GM12878 (cell line): ENCODE measurements at regions not wholly inside any gene's neighbourhood (a gene's known extent, or its start where the extent isn't known, plus 50 kb on each side); places are given as distances from the start of the nearest gene placed in this dataset.

Experiments used
- ATAC-seq: fragments of 200-7000 bp; cut with Tn5 transposase; 3 replicates; pipeline ENCODE4 v1.9.1; 2020; ENCODE audit warnings: mild to moderate bottlenecking, moderate library complexity
- BruUV-seq: library from RNA; stranded (reverse); fragments of 400-500 nt; replicated peaks from 2 replicates; lab custom pipeline; 2021; lab: Mats Ljungman, UMichigan
- CTCF ChIA-PET: fragments of 300-600 bp; sonication (Branson Sonifier 250); formaldehyde crosslinking; extraction: SDS; loops from one replicate; lab custom pipeline; 2021; ENCODE audit warnings: inconsistent platforms; lab: Yijun Ruan, JAX
- POLR2A ChIA-PET: fragments of 350-600 bp; formaldehyde crosslinking; extraction: SDS; loops from one replicate; lab custom pipeline; 2021; ENCODE audit warnings: inconsistent platforms; lab: Charles Lee
- RAD21 ChIA-PET: fragments of 300-600 bp; sonication (Branson Sonifier 250); formaldehyde crosslinking; loops from one replicate; lab custom pipeline; 2023; ENCODE audit warnings: antibody characterized with exemption; ENCODE audit not compliant: unreplicated experiment; lab: Charles Lee
- SMC1A ChIA-PET: fragments of 300-600 bp; sonication (Branson Sonifier 250); formaldehyde crosslinking; loops from one replicate; lab custom pipeline; 2023; ENCODE audit not compliant: unreplicated experiment, uncharacterized antibody; lab: Charles Lee
- DNase-seq: peaks from one replicate; pipeline ENCODE4 v3.0.0-alpha.2; 2011; ENCODE audit warnings: low read depth, low spot score
- FAIRE-seq: peaks from 3 replicates; lab custom pipeline; 2011; peaks lifted over from hg19 to GRCh38; lab: Jason Lieb, UNC
- H2AFZ ChIP-seq: 2 replicates; pipeline ENCODE4 v1.6.0; 2011; ENCODE audit warnings: low read depth, low read length, control low read depth; ENCODE audit not compliant: control insufficient read depth
- H3K27ac ChIP-seq: 2 replicates; pipeline ENCODE4 v1.5.1; 2011; ENCODE audit warnings: control low read depth; ENCODE audit not compliant: control insufficient read depth, insufficient read depth
- H3K27me3 ChIP-seq, 2 experiments: replicated peaks in 1 of 2; 2 replicates each; pipeline versions ENCODE4 v1.6.0 to v1.6.1; 2011; ENCODE audit warnings: low read length in 1 of 2; ENCODE audit not compliant: control insufficient read depth in 2 of 2, insufficient read depth in 2 of 2
- H3K36me3 ChIP-seq, 2 experiments: 2 replicates each; pipeline ENCODE4 v1.5.1; 2011; ENCODE audit warnings: low read length in 1 of 2; ENCODE audit not compliant: control insufficient read depth in 2 of 2, insufficient read depth in 2 of 2
- H3K4me1 ChIP-seq: 2 replicates; pipeline ENCODE4 v1.6.1; 2011; ENCODE audit warnings: mild to moderate bottlenecking, low read length, moderate library complexity, mixed read lengths; ENCODE audit not compliant: control insufficient read depth, insufficient read depth
- H3K4me2 ChIP-seq: 2 replicates; pipeline ENCODE4 v1.6.0; 2011; ENCODE audit warnings: control low read depth; ENCODE audit not compliant: control insufficient read depth, insufficient read depth
- H3K4me3 ChIP-seq: fragments of 200-600 bp; sonication (generic); 2 replicates; pipeline ENCODE4 v1.5.1; 2016
- H3K79me2 ChIP-seq: 2 replicates; pipeline ENCODE4 v1.6.0; 2011; ENCODE audit warnings: low read length; ENCODE audit not compliant: control insufficient read depth, insufficient read depth
- H3K9ac ChIP-seq: 2 replicates; pipeline ENCODE4 v1.8.0; 2011; ENCODE audit warnings: low read length, control low read depth, mixed read lengths; ENCODE audit not compliant: control insufficient read depth, insufficient read depth
- H3K9me3 ChIP-seq: replicated peaks from 3 replicates; pipeline ENCODE4 v1.5.1; 2011; ENCODE audit warnings: mild to moderate bottlenecking, low read length; ENCODE audit not compliant: control insufficient read depth, insufficient read depth
- H4K20me1 ChIP-seq: 2 replicates; pipeline ENCODE4 v1.6.0; 2011; ENCODE audit not compliant: control insufficient read depth, insufficient read depth
- CHD4 ChIP-seq: fragments of 200-600 bp; sonication (generic); IDR thresholded peaks from 2 replicates; pipeline ENCODE4 v1.6.1; 2016; ENCODE audit warnings: mild to moderate bottlenecking
- CUX1 ChIP-seq: IDR thresholded peaks from 2 replicates; pipeline ENCODE4 v1.6.1; 2012; ENCODE audit warnings: improper control_type of control experiment, low read depth, low read length; ENCODE audit not compliant: insufficient replicate concordance
- IRF4 ChIP-seq: IDR thresholded peaks from 2 replicates; pipeline ENCODE4 v1.6.1; 2011; ENCODE audit warnings: low read depth, low read length
- NFIC ChIP-seq: IDR thresholded peaks from 2 replicates; pipeline ENCODE4 v1.6.1; 2012; ENCODE audit warnings: low read depth, mild to moderate bottlenecking, inconsistent platforms, low read length, moderate library complexity
- POLR2AphosphoS2 ChIP-seq: IDR thresholded peaks from 2 replicates; pipeline ENCODE4 v1.6.1; 2011; ENCODE audit warnings: low read depth, mild to moderate bottlenecking, low read length, improper control_type of control experiment, moderate library complexity
- SKIL ChIP-seq: fragments of 450-650 bp; IDR thresholded peaks from 2 replicates; pipeline ENCODE4 v1.6.1; 2017; ENCODE audit warnings: mild to moderate bottlenecking, low read depth, inconsistent platforms; ENCODE audit not compliant: poor library complexity, severe bottlenecking
- STAT3 ChIP-seq: IDR thresholded peaks from 2 replicates; pipeline ENCODE4 v1.6.1; 2011; ENCODE audit warnings: low read depth, low read length, improper control_type of control experiment
- USF1 ChIP-seq: IDR thresholded peaks from 2 replicates; pipeline ENCODE4 v1.6.1; 2011; ENCODE audit warnings: borderline replicate concordance, low read depth, mild to moderate bottlenecking, moderate library complexity, mixed read lengths, low read length; ENCODE audit not compliant: insufficient read depth; ENCODE audit errors: extremely low read length
- WGBS: methylation state at CpG from one replicate; pipeline ENCODE4 v1.1.6; 2016; ENCODE audit warnings: low lambda C conversion rate; ENCODE audit not compliant: insufficient replicate concordance, insufficient coverage; ENCODE audit errors: missing lambda C conversion rate; 5-methylcytosine and 5-hydroxymethylcytosine counted together
- in situ Hi-C: fragments of 300-500 bp; cut with MboI; formaldehyde crosslinking; loops from 9 replicates; pipeline ENCODE4 v1.14.3; 2018; ENCODE audit warnings: mixed read lengths
- intact Hi-C: fragments of 100-400 bp; cut with micrococcal nuclease; formaldehyde crosslinking; loops from one replicate; pipeline ENCODE4 v1.14.2; 2022; ENCODE audit not compliant: unreplicated experiment

GRCh38 chr16:54460263-54460860 lies 173.8 kb upstream of the IRX3 start:
- ChIA-PET POLR2A (no interaction called here), RAD21 (no interaction called here), CTCF (no interaction called here), SMC1A (no interaction called here)
- no peaks in the 10 kb centered on the region for H3K27me3 ChIP-seq
- intact Hi-C loops (no loop called here), in situ Hi-C loops (no loop called here)
- no TSS peak for BruUV-seq
- no peaks in the 10 kb centered on the region for H3K79me2 ChIP-seq
- H2AFZ ChIP-seq, result no peak overlapping the region
- no peak overlapping the region for H3K4me2 ChIP-seq
- no peak overlapping the region for H3K9ac ChIP-seq
- H3K4me1 ChIP-seq, result no peaks in the 10 kb centered on the region
- H3K27ac ChIP-seq, result no peak overlapping the region
- H4K20me1 ChIP-seq, result no peaks in the 10 kb centered on the region
- no peak for ATAC-seq
- TF ChIP-seq STAT3 (no peak), CHD4 (no peak), NFIC (no peak), POLR2AphosphoS2 (no peak), USF1 (no peak), IRF4 (no peak), CUX1 (no peak), SKIL (no peak)
- H3K9me3 ChIP-seq, result no peaks in the 10 kb centered on the region
- no peak overlapping the region for H3K4me3 ChIP-seq
- FAIRE-seq, result no peak
- DNase-seq, result no peak
- no peaks in the 10 kb centered on the region for H3K36me3 ChIP-seq
- 56% methylated on average over 11 of the region's 11 CpGs for WGBS
